ENCODE measurements at regions not wholly inside any gene's neighbourhood (a gene's known extent, or its start where the extent isn't known, plus 50 kb on each side); places are given as distances from the start of the nearest gene placed in this dataset.

- Histone ChIP-seq H3K27me3 (no peaks in the 10 kb centered on the region), H3K4me1 (peaks cover 10% of the 10 kb centered on the region), H3K27ac (no peak overlapping the region), H3K9me3 (no peaks in the 10 kb centered on the region), H3K36me3 (ENCODE audit: low read depth, missing control alignments) (no peaks in the 10 kb centered on the region), H3K4me3 (no peak overlapping the region)
- TF ChIP-seq, protein P1, sequence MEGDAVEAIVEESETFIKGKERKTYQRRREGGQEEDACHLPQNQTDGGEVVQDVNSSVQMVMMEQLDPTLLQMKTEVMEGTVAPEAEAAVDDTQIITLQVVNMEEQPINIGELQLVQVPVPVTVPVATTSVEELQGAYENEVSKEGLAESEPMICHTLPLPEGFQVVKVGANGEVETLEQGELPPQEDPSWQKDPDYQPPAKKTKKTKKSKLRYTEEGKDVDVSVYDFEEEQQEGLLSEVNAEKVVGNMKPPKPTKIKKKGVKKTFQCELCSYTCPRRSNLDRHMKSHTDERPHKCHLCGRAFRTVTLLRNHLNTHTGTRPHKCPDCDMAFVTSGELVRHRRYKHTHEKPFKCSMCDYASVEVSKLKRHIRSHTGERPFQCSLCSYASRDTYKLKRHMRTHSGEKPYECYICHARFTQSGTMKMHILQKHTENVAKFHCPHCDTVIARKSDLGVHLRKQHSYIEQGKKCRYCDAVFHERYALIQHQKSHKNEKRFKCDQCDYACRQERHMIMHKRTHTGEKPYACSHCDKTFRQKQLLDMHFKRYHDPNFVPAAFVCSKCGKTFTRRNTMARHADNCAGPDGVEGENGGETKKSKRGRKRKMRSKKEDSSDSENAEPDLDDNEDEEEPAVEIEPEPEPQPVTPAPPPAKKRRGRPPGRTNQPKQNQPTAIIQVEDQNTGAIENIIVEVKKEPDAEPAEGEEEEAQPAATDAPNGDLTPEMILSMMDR (IDR thresholded peaks at IDR 0.05), result no peak
- no peak for TF ChIP-seq POLR2A (IDR thresholded peaks at IDR 0.05)
- intact Hi-C loops (cut with DNase I; ENCODE audit: low total_unique reads), result no loop called here
- no peak for DNase-seq
- WGBS, 2 donors, result 37 to 38% methylated on average over 9 to 11 of the region's 11 CpGs
Observed at GRCh38 chr9:134263596-134263995, 62.7 kb upstream of the RXRA start.

DNA sequence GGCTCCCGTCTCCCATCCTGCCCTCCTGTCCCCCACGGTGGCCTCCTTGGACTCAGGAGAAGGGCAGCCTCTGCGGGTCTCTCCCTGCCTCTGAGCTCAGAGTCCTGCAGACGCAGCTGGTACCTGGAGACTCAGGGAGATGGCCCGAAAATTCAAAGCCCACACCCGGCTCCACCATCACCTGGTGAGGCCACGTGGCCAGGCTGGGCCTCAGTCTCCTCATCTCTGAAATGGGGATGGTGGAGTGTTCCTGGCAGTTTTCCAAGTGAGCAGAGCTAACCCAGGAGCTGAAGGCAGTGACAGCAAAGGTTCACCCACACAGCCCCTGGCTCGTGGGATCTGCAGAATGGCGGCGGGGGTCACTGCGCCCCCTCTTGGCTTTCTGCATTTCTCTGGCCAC lies 62.1 kb upstream of the RXRA start:
- H3K9me3 ChIP-seq, result no peaks in the 10 kb centered on the region
- peaks cover 10% of the 10 kb centered on the region for H3K4me1 ChIP-seq
- H3K36me3 ChIP-seq (ENCODE audit: low read depth, missing control alignments), result no peaks in the 10 kb centered on the region
- no peaks in the 10 kb centered on the region for H3K27me3 ChIP-seq
- intact Hi-C loops (cut with DNase I; ENCODE audit: low total_unique reads), result no loop called here
- H3K4me3 ChIP-seq, result no peak overlapping the region
- DNase-seq, result no peak
- no peak overlapping the region for H3K27ac ChIP-seq
- 80 to 84% methylated on average over 6 to 11 of the region's 11 CpGs for WGBS, 2 donors
- TF ChIP-seq POLR2A (IDR thresholded peaks at IDR 0.05), result no peak
- TF ChIP-seq, protein P1 (IDR thresholded peaks at IDR 0.05), result no peak

DNA sequence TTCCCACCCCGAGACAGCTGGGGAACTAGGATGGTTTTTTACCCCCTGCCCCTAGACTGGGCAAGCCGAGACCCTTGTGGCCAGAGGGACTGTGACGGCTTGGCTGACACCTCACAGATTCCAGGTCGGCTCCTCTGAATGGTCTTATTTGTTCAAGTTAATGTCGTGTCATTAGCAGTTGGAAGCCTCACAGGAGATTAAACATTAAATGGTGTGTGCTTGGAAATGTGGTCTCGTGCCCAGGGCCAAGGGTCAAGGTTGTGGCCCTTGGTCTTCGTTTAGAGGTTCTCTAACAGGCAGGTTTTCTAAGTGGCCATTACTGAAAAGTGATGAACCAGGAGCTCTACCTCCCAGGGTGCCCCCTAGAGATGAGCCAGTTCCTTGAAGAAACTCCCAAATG lies 61.2 kb upstream of the RXRA start:
- intact Hi-C loops (cut with DNase I; ENCODE audit: low total_unique reads), result no loop called here
- Histone ChIP-seq H3K27me3 (no peaks in the 10 kb centered on the region), H3K36me3 (ENCODE audit: low read depth, missing control alignments) (no peaks in the 10 kb centered on the region), H3K4me3 (no peak overlapping the region), H3K4me1 (peaks cover 10% of the 10 kb centered on the region), H3K27ac (no peak overlapping the region), H3K9me3 (no peaks in the 10 kb centered on the region)
- DNase-seq, result no peak
- 82 to 84% methylated on average over 7 of the region's 7 CpGs for WGBS, 2 donors
- TF ChIP-seq POLR2A (IDR thresholded peaks at IDR 0.05), result no peak
- TF ChIP-seq, protein P1 (IDR thresholded peaks at IDR 0.05), result no peak

GRCh38 chr9:134266418-134266817 lies 59.8 kb upstream of the RXRA start:
- 95% methylated on average over 2 of the region's 2 CpGs for WGBS, 2 donors

More at GRCh38 chr9:134266418-134266817, 59.8 kb upstream of the RXRA start:
- H3K36me3 ChIP-seq (ENCODE audit: low read depth, missing control alignments), result no peaks in the 10 kb centered on the region
- no peak overlapping the region for H3K27ac ChIP-seq
- no peaks in the 10 kb centered on the region for H3K27me3 ChIP-seq
- intact Hi-C loops (cut with DNase I; ENCODE audit: low total_unique reads), result no loop called here
- no peaks in the 10 kb centered on the region for H3K9me3 ChIP-seq
- peaks cover 11% of the 10 kb centered on the region for H3K4me1 ChIP-seq
- TF ChIP-seq, protein P1 (IDR thresholded peaks at IDR 0.05), result no peak
- TF ChIP-seq POLR2A (IDR thresholded peaks at IDR 0.05), result no peak
- DNase-seq, result no peak
- no peak overlapping the region for H3K4me3 ChIP-seq

Data from testis (tissue), 2 donors.